Parathyroid adenoma (tissue), 2 donors: ENCODE measurements at regions not wholly inside any gene's neighbourhood (a gene's known extent, or its start where the extent isn't known, plus 50 kb on each side); places are given as distances from the start of the nearest gene placed in this dataset.
"Not testable (repeated sequence)": the region's sequence is repeated elsewhere in the genome, so short reads cannot be mapped to it uniquely, and the experiment has no call there.

Experiments
- H2AFZ ChIP-seq: fragments of 300-600 bp; sonication (generic); one replicate; pipeline ENCODE4 v1.7.0; 2017; ENCODE audit warnings: antibody characterized with exemption, mild to moderate bottlenecking
- H3K27ac ChIP-seq: fragments of 300-600 bp; sonication (generic); one replicate; pipeline ENCODE4 v1.7.0; 2017
- H3K27me3 ChIP-seq: fragments of 300-600 bp; sonication (generic); one replicate; pipeline ENCODE4 v1.7.0; 2017; ENCODE audit warnings: low read length; ENCODE audit not compliant: control insufficient read depth, insufficient read depth
- H3K36me3 ChIP-seq: fragments of 300-600 bp; sonication (generic); one replicate; pipeline ENCODE4 v1.7.0; 2017; ENCODE audit warnings: low read length; ENCODE audit not compliant: control insufficient read depth, insufficient read depth
- H3K4me1 ChIP-seq: fragments of 300-600 bp; sonication (generic); one replicate; pipeline ENCODE4 v1.7.0; 2017; ENCODE audit warnings: control low read depth
- H3K4me2 ChIP-seq: fragments of 300-600 bp; sonication (generic); one replicate; pipeline ENCODE4 v1.7.0; 2017; ENCODE audit warnings: low read length
- H3K4me3 ChIP-seq: fragments of 300-600 bp; sonication (generic); one replicate; pipeline ENCODE4 v1.7.0; 2017; ENCODE audit warnings: low read depth, low read length
- H3K79me2 ChIP-seq: fragments of 300-600 bp; sonication (generic); one replicate; pipeline ENCODE4 v1.7.0; 2017; ENCODE audit warnings: control low read depth
- H3K9ac ChIP-seq: fragments of 300-600 bp; sonication (generic); one replicate; pipeline ENCODE4 v1.7.0; 2017; ENCODE audit warnings: mild to moderate bottlenecking
- H3K9me3 ChIP-seq: fragments of 300-600 bp; sonication (generic); one replicate; pipeline ENCODE4 v1.7.0; 2017; ENCODE audit warnings: low read length; ENCODE audit not compliant: control insufficient read depth
- TF ChIP-seq, protein P1 (sequence below): fragments of 300-600 bp; sonication (generic); IDR thresholded peaks from one replicate; pipeline ENCODE4 v1.7.0; 2017; ENCODE audit warnings: antibody characterized with exemption, mild to moderate bottlenecking
- donor health status: primary hyperparathyroidism.

- H3K27me3 ChIP-seq: not testable (repeated sequence)
Observed at GRCh38 chr6:22378536-22378935, 81.7 kb upstream of the PRL start.

DNA sequence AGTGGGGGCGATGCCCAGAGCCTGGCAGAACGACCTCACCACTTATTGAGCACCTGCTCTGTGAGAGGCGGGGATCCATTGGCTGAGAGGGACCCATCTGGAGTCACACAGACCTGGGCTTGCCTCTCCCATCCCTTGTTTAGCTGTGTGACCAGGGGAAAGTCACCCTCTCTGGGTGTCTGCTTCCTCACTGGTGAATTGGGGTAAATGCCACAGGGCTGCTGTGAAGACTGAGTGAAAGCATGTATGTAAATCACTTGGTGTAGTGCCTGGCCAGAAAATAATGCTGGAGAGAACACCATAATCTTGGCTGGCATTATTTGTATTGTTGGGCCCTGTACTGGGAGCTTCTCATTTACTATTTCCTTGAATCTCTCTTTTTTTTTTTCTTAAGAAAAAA lies 83.4 kb upstream of the PRL start:
- H2AFZ ChIP-seq: no peak overlapping the region
- H3K9ac ChIP-seq: no peak overlapping the region
- no peaks in the 10 kb centered on the region for H3K4me1 ChIP-seq
- TF ChIP-seq, protein P1, sequence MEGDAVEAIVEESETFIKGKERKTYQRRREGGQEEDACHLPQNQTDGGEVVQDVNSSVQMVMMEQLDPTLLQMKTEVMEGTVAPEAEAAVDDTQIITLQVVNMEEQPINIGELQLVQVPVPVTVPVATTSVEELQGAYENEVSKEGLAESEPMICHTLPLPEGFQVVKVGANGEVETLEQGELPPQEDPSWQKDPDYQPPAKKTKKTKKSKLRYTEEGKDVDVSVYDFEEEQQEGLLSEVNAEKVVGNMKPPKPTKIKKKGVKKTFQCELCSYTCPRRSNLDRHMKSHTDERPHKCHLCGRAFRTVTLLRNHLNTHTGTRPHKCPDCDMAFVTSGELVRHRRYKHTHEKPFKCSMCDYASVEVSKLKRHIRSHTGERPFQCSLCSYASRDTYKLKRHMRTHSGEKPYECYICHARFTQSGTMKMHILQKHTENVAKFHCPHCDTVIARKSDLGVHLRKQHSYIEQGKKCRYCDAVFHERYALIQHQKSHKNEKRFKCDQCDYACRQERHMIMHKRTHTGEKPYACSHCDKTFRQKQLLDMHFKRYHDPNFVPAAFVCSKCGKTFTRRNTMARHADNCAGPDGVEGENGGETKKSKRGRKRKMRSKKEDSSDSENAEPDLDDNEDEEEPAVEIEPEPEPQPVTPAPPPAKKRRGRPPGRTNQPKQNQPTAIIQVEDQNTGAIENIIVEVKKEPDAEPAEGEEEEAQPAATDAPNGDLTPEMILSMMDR: no peak
- no peaks in the 10 kb centered on the region for H3K27me3 ChIP-seq
- H3K9me3 ChIP-seq: no peaks in the 10 kb centered on the region
- H3K36me3 ChIP-seq: no peaks in the 10 kb centered on the region
- H3K79me2 ChIP-seq: no peaks in the 10 kb centered on the region
- no peak overlapping the region for H3K27ac ChIP-seq
- H3K4me2 ChIP-seq: no peak overlapping the region
- H3K4me3 ChIP-seq: no peak overlapping the region

More at GRCh38 chr6:22378536-22378935, 81.7 kb upstream of the PRL start:
- not testable (repeated sequence) for H3K9ac ChIP-seq, H2AFZ ChIP-seq, H3K36me3 ChIP-seq, H3K4me2 ChIP-seq, H3K4me3 ChIP-seq, H3K9me3 ChIP-seq, H3K27ac ChIP-seq, H3K79me2 ChIP-seq, H3K4me1 ChIP-seq

GRCh38 chr6:22381845-22382544 lies 85.2 kb upstream of the PRL start:
- H3K27me3 ChIP-seq: no peaks in the 10 kb centered on the region
- no peak overlapping the region for H3K4me2 ChIP-seq
- no peaks in the 10 kb centered on the region for H3K36me3 ChIP-seq
- TF ChIP-seq, protein P1: no peak
- H3K9me3 ChIP-seq: no peaks in the 10 kb centered on the region
- H3K4me3 ChIP-seq: no peak overlapping the region
- H2AFZ ChIP-seq: no peak overlapping the region
- no peak overlapping the region for H3K27ac ChIP-seq
- H3K9ac ChIP-seq: no peak overlapping the region
- H3K79me2 ChIP-seq: no peaks in the 10 kb centered on the region
- H3K4me1 ChIP-seq: no peaks in the 10 kb centered on the region

GRCh38 chr6:22383016-22383415 lies 86.2 kb upstream of the PRL start:
- no peak overlapping the region for H2AFZ ChIP-seq
- no peaks in the 10 kb centered on the region for H3K27me3 ChIP-seq
- H3K4me1 ChIP-seq: no peaks in the 10 kb centered on the region
- H3K9me3 ChIP-seq: no peaks in the 10 kb centered on the region
- no peak overlapping the region for H3K27ac ChIP-seq
- no peak overlapping the region for H3K4me3 ChIP-seq
- H3K36me3 ChIP-seq: no peaks in the 10 kb centered on the region
- no peak overlapping the region for H3K9ac ChIP-seq
- TF ChIP-seq, protein P1: no peak
- H3K79me2 ChIP-seq: no peaks in the 10 kb centered on the region
- H3K4me2 ChIP-seq: no peak overlapping the region

DNA sequence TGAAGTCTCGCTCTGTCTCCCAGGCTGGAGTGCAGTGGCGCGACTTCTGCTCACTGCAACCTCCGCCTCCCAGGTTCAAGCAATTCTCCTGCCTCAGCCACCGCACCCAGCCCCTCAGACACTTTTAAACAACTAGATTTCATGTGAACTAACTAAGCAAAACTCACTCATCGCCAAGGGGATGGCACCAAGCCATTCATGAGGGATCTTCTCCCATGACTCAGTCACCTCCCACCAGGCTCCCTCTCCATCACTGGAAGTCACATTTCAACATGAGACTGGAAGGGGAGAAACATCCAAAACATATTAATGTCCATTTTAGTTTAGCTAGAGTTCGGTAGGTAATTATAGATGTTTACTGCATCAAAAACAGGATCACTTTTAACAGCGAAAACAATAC lies 95.9 kb upstream of the PRL start:
- H3K36me3 ChIP-seq: no peaks in the 10 kb centered on the region
- no peak overlapping the region for H2AFZ ChIP-seq
- no peaks in the 10 kb centered on the region for H3K4me1 ChIP-seq
- no peaks in the 10 kb centered on the region for H3K79me2 ChIP-seq
- no peak overlapping the region for H3K4me2 ChIP-seq
- TF ChIP-seq, protein P1: no peak
- H3K9me3 ChIP-seq: no peaks in the 10 kb centered on the region
- no peaks in the 10 kb centered on the region for H3K27me3 ChIP-seq
- no peak overlapping the region for H3K9ac ChIP-seq
- no peak overlapping the region for H3K4me3 ChIP-seq
- no peak overlapping the region for H3K27ac ChIP-seq
